H1 (cell line): ENCODE measurements at regions not wholly inside any gene's neighbourhood (a gene's known extent, or its start where the extent isn't known, plus 50 kb on each side); places are given as distances from the start of the nearest gene placed in this dataset.

ENCODE experiments used
- BCL11A ChIP-seq, 2 experiments: IDR thresholded peaks; one replicate each; pipeline ENCODE4 v1.6.1; 2011; ENCODE audit warnings: low read depth in 2 of 2, low read length in 2 of 2, mild to moderate bottlenecking in 2 of 2
- SP1 ChIP-seq: IDR thresholded peaks from 2 replicates; pipeline ENCODE4 v1.6.1; 2011; ENCODE audit warnings: low read depth, low read length

- TF ChIP-seq BCL11A (IDR thresholded peaks at IDR 0.05; ENCODE audit: low read depth in 2 of 2, low read length in 2 of 2) (no peak), SP1 (no peak)
Measured at GRCh38 chr6:126661646-126662045, 321.7 kb downstream of the CENPW start.
